Karpas-422 (cell line): ENCODE measurements at regions not wholly inside any gene's neighbourhood (a gene's known extent, or its start where the extent isn't known, plus 50 kb on each side); places are given as distances from the start of the nearest gene placed in this dataset.

ENCODE experiments used
- DNase-seq: peaks from one replicate; pipeline ENCODE4 v3.0.0-alpha.2; 2015
- H2AFZ ChIP-seq: fragments of 200-600 bp; sonication (generic); 2 replicates; pipeline ENCODE4 v1.6.1; 2014; ENCODE audit warnings: antibody characterized with exemption, low read length, mixed read lengths
- H3K27ac ChIP-seq: fragments of 200-600 bp; sonication (generic); 2 replicates; pipeline ENCODE4 v1.5.1; 2014; ENCODE audit warnings: mild to moderate bottlenecking, low read length, moderate library complexity
- H3K27me3 ChIP-seq: fragments of 200-600 bp; sonication (generic); 2 replicates; pipeline ENCODE4 v1.6.1; 2014; ENCODE audit warnings: low read length, mixed read lengths
- H3K36me3 ChIP-seq: fragments of 200-600 bp; sonication (generic); 2 replicates; pipeline ENCODE4 v1.6.1; 2014; ENCODE audit warnings: low read length, mixed read lengths; ENCODE audit not compliant: insufficient read depth
- H3K4me1 ChIP-seq: fragments of 200-600 bp; sonication (generic); 2 replicates; pipeline ENCODE4 v1.6.1; 2014; ENCODE audit warnings: mild to moderate bottlenecking, low read length, mixed read lengths
- H3K4me2 ChIP-seq: fragments of 200-600 bp; sonication (generic); 2 replicates; pipeline ENCODE4 v1.6.1; 2014; ENCODE audit warnings: low read length, low read depth, mild to moderate bottlenecking; ENCODE audit not compliant: poor library complexity, severe bottlenecking
- H3K4me3 ChIP-seq: fragments of 200-600 bp; sonication (generic); 2 replicates; pipeline ENCODE4 v1.5.1; 2014; ENCODE audit warnings: mild to moderate bottlenecking, antibody characterized with exemption, low read length, mixed read lengths
- H3K79me2 ChIP-seq: fragments of 200-600 bp; sonication (generic); 2 replicates; pipeline ENCODE4 v1.6.1; 2014; ENCODE audit warnings: mild to moderate bottlenecking, low read length, mixed read lengths
- H3K9ac ChIP-seq: fragments of 200-600 bp; sonication (generic); 2 replicates; pipeline ENCODE4 v1.6.0; 2014; ENCODE audit warnings: low read length
- H3K9me2 ChIP-seq: fragments of 200-600 bp; sonication (generic), shearing (Covaris generic); replicated peaks from 2 replicates; pipeline ENCODE4 v1.6.0; 2014; ENCODE audit warnings: mild to moderate bottlenecking, low read length, moderate library complexity; ENCODE audit not compliant: insufficient read depth
- H3K9me3 ChIP-seq: fragments of 300-700, 200-600 bp; sonication (generic); 2 replicates; pipeline ENCODE4 v1.6.1; 2014; ENCODE audit warnings: low read length, mixed read lengths
- H4K20me1 ChIP-seq: fragments of 200-600 bp; sonication (generic); 2 replicates; pipeline ENCODE4 v1.6.1; 2014; ENCODE audit warnings: mild to moderate bottlenecking, antibody characterized with exemption, low read length, low read depth; ENCODE audit not compliant: insufficient read depth

- Histone ChIP-seq H3K79me2 (no peaks in the 10 kb centered on the region), H3K4me3 (no peak overlapping the region)
Measured at GRCh38 chr14:49988080-49988990, 95.5 kb downstream of the ARF6 start.

GRCh38 chr14:49989966-49990365 is 97.1 kb downstream of the ARF6 start:
- H3K4me1 ChIP-seq, result peaks cover 20% of the 10 kb centered on the region
- no peaks in the 10 kb centered on the region for H4K20me1 ChIP-seq
- H3K27me3 ChIP-seq, result no peaks in the 10 kb centered on the region
- H3K79me2 ChIP-seq, result no peaks in the 10 kb centered on the region
- H3K36me3 ChIP-seq, result no peaks in the 10 kb centered on the region
- no peak overlapping the region for H3K27ac ChIP-seq
- no peak overlapping the region for H3K9ac ChIP-seq
- DNase-seq, result no peak
- H3K4me2 ChIP-seq, result no peak overlapping the region
- no peaks in the 10 kb centered on the region for H3K9me2 ChIP-seq
- no peaks in the 10 kb centered on the region for H3K9me3 ChIP-seq
- no peak overlapping the region for H2AFZ ChIP-seq
- no peak overlapping the region for H3K4me3 ChIP-seq

More at GRCh38 chr14:49988080-49988990, 95.5 kb downstream of the ARF6 start:
- Histone ChIP-seq H4K20me1 (no peaks in the 10 kb centered on the region), H3K4me1 (peaks cover 17% of the 10 kb centered on the region), H3K9ac (no peak overlapping the region), H3K4me2 (no peak overlapping the region), H3K9me2 (no peaks in the 10 kb centered on the region), H2AFZ (no peak overlapping the region), H3K27ac (no peak overlapping the region), H3K36me3 (no peaks in the 10 kb centered on the region), H3K9me3 (no peaks in the 10 kb centered on the region), H3K27me3 (no peaks in the 10 kb centered on the region)
- no peak for DNase-seq

GRCh38 chr14:49991491-49991890 is 98.6 kb downstream of the ARF6 start:
- H3K4me1 ChIP-seq, result peaks cover 17% of the 10 kb centered on the region
- H3K27me3 ChIP-seq, result no peaks in the 10 kb centered on the region
- H4K20me1 ChIP-seq, result no peaks in the 10 kb centered on the region
- no peak overlapping the region for H3K4me2 ChIP-seq
- DNase-seq, result no peak
- H3K27ac ChIP-seq, result no peak overlapping the region
- no peak overlapping the region for H2AFZ ChIP-seq
- no peaks in the 10 kb centered on the region for H3K9me2 ChIP-seq
- H3K36me3 ChIP-seq, result no peaks in the 10 kb centered on the region
- H3K9ac ChIP-seq, result no peak overlapping the region
- no peaks in the 10 kb centered on the region for H3K79me2 ChIP-seq
- H3K9me3 ChIP-seq, result no peaks in the 10 kb centered on the region
- H3K4me3 ChIP-seq, result no peak overlapping the region

- Histone ChIP-seq H3K36me3 (no peaks in the 10 kb centered on the region), H3K4me1 (peaks cover 14% of the 10 kb centered on the region), H3K4me2 (no peak overlapping the region), H4K20me1 (no peaks in the 10 kb centered on the region), H3K79me2 (no peaks in the 10 kb centered on the region), H3K27me3 (no peaks in the 10 kb centered on the region), H3K9me2 (no peaks in the 10 kb centered on the region), H3K9ac (no peak overlapping the region), H3K27ac (no peak overlapping the region), H3K9me3 (no peaks in the 10 kb centered on the region), H2AFZ (no peak overlapping the region), H3K4me3 (no peak overlapping the region)
- no peak for DNase-seq
Measured at GRCh38 chr14:49992036-49992435, 99.2 kb downstream of the ARF6 start.

GRCh38 chr14:49992448-49992847 is 99.6 kb downstream of the ARF6 start:
- H4K20me1 ChIP-seq, result no peaks in the 10 kb centered on the region
- no peaks in the 10 kb centered on the region for H3K27me3 ChIP-seq
- no peaks in the 10 kb centered on the region for H3K9me2 ChIP-seq
- H3K4me2 ChIP-seq, result peak overlapping the region; percentile 10
- no peak overlapping the region for H3K27ac ChIP-seq
- H3K36me3 ChIP-seq, result no peaks in the 10 kb centered on the region
- 0 out of 2 replicates have a peak overlapping the region, but pooled peaks have one; percentile 29 for H2AFZ ChIP-seq
- H3K9ac ChIP-seq, result 0 out of 2 replicates have a peak overlapping the region, but pooled peaks have one; percentile 17
- H3K4me3 ChIP-seq, result no peak overlapping the region
- no peaks in the 10 kb centered on the region for H3K79me2 ChIP-seq
- no peak for DNase-seq
- H3K4me1 ChIP-seq, result peaks cover 14% of the 10 kb centered on the region
- no peaks in the 10 kb centered on the region for H3K9me3 ChIP-seq

- Histone ChIP-seq H3K36me3 (no peaks in the 10 kb centered on the region), H3K9ac (0 out of 2 replicates have a peak overlapping the region, but pooled peaks have one; percentile 17), H3K9me2 (no peaks in the 10 kb centered on the region), H3K4me2 (peak overlapping the region; percentile 10), H3K4me1 (peaks cover 14% of the 10 kb centered on the region), H3K27me3 (no peaks in the 10 kb centered on the region), H3K4me3 (no peak overlapping the region), H4K20me1 (no peaks in the 10 kb centered on the region), H3K79me2 (no peaks in the 10 kb centered on the region), H2AFZ (peak overlapping the region; percentile 29; the same call in 1 of the 2 replicates), H3K9me3 (no peaks in the 10 kb centered on the region), H3K27ac (no peak overlapping the region)
- DNase-seq, result peak; percentile 56
Measured at GRCh38 chr14:49992901-49993339, 100.0 kb downstream of the ARF6 start.

GRCh38 chr14:49993565-49993964 is 100.7 kb downstream of the ARF6 start:
- Histone ChIP-seq H3K4me2 (no peak overlapping the region), H3K9ac (no peak overlapping the region), H3K9me2 (no peaks in the 10 kb centered on the region), H3K4me1 (peaks cover 14% of the 10 kb centered on the region), H3K9me3 (no peaks in the 10 kb centered on the region), H4K20me1 (no peaks in the 10 kb centered on the region), H3K4me3 (no peak overlapping the region), H3K79me2 (no peaks in the 10 kb centered on the region), H2AFZ (no peak overlapping the region), H3K36me3 (no peaks in the 10 kb centered on the region), H3K27me3 (no peaks in the 10 kb centered on the region), H3K27ac (no peak overlapping the region)
- no peak for DNase-seq

- no peak overlapping the region for H3K27ac ChIP-seq
- no peaks in the 10 kb centered on the region for H3K27me3 ChIP-seq
- H3K4me2 ChIP-seq, result no peak overlapping the region
Measured at GRCh38 chr14:49994951-49995561, 102.2 kb downstream of the ARF6 start.

More at GRCh38 chr14:49994951-49995561, 102.2 kb downstream of the ARF6 start:
- Histone ChIP-seq H3K9me2 (no peaks in the 10 kb centered on the region), H3K9me3 (no peaks in the 10 kb centered on the region), H3K36me3 (no peaks in the 10 kb centered on the region), H4K20me1 (no peaks in the 10 kb centered on the region), H3K4me1 (peaks cover 26% of the 10 kb centered on the region), H3K79me2 (no peaks in the 10 kb centered on the region), H3K4me3 (no peak overlapping the region), H3K9ac (no peak overlapping the region), H2AFZ (no peak overlapping the region)
- DNase-seq, result no peak
